PC-3 (cell line): ENCODE measurements at regions not wholly inside any gene's neighbourhood (a gene's known extent, or its start where the extent isn't known, plus 50 kb on each side); places are given as distances from the start of the nearest gene placed in this dataset.

Experiments
- ATAC-seq: fragments of 200-7000 bp; cut with Tn5 transposase; 2 replicates; pipeline ENCODE4 v1.9.1; 2020; ENCODE audit warnings: mild to moderate bottlenecking, moderate library complexity
- BruUV-seq: library from RNA; stranded (reverse); fragments of 400-500 nt; replicated peaks from 2 replicates; lab custom pipeline; 2021; lab: Mats Ljungman, UMichigan
- CTCF ChIA-PET: fragments of 300-600 bp; sonication (Branson Sonifier 250); formaldehyde crosslinking; loops from one replicate; lab custom pipeline; 2022; ENCODE audit warnings: antibody characterized with exemption; lab: Charles Lee
- POLR2A ChIA-PET: fragments of 300-600 bp; sonication (Branson Sonifier 250); formaldehyde crosslinking; loops from one replicate; lab custom pipeline; 2022; ENCODE audit warnings: antibody characterized with exemption; ENCODE audit not compliant: unreplicated experiment; lab: Charles Lee
- DNase-seq: peaks from one replicate; pipeline ENCODE4 v3.0.0-alpha.2; 2015
- H2AFZ ChIP-seq: fragments of 300-600 bp; sonication (generic); 2 replicates; pipeline ENCODE4 v1.6.0; 2016; ENCODE audit warnings: antibody characterized with exemption, low read length
- H3F3A ChIP-seq: fragments of 300-600 bp; sonication (generic); one replicate; pipeline ENCODE4 v1.6.0; 2017; ENCODE audit warnings: antibody characterized with exemption, low read length, control low read depth, mild to moderate bottlenecking; ENCODE audit not compliant: unreplicated experiment
- H3K27ac ChIP-seq: fragments of 300-600 bp; sonication (generic); 2 replicates; pipeline ENCODE4 v1.5.1; 2016; ENCODE audit warnings: mild to moderate bottlenecking, low read length
- H3K27me3 ChIP-seq: fragments of 300-600 bp; sonication (generic); 2 replicates; pipeline ENCODE4 v1.6.1; 2016; ENCODE audit warnings: low read length, mixed read lengths
- H3K36me3 ChIP-seq: fragments of 300-600 bp; sonication (generic); 2 replicates; pipeline ENCODE4 v1.6.1; 2016; ENCODE audit warnings: low read depth, mixed run types, low read length, mixed read lengths
- H3K4me1 ChIP-seq: fragments of 300-600 bp; sonication (generic); 2 replicates; pipeline ENCODE4 v1.5.1; 2016; ENCODE audit warnings: low read length; ENCODE audit not compliant: insufficient read depth
- H3K4me2 ChIP-seq: fragments of 300-600 bp; sonication (generic); 2 replicates; pipeline ENCODE4 v1.6.0; 2016; ENCODE audit warnings: low read length
- H3K4me3 ChIP-seq: fragments of 300-600 bp; sonication (generic); 2 replicates; pipeline ENCODE4 v1.5.1; 2016; ENCODE audit warnings: mild to moderate bottlenecking, low read length, mixed read lengths
- H3K79me2 ChIP-seq: fragments of 300-600 bp; sonication (generic); 2 replicates; pipeline ENCODE4 v1.6.1; 2017; ENCODE audit warnings: low read length, mixed read lengths
- H3K9ac ChIP-seq: fragments of 300-600 bp; sonication (generic); 2 replicates; pipeline ENCODE4 v1.6.0; 2016; ENCODE audit warnings: mild to moderate bottlenecking, low read length
- H3K9me2 ChIP-seq: fragments of 300-600 bp; sonication (generic); replicated peaks from 2 replicates; pipeline ENCODE4 v1.6.1; 2016; ENCODE audit warnings: mixed run types, low read length, mixed read lengths
- H3K9me3 ChIP-seq: fragments of 300-600 bp; sonication (generic); 2 replicates; pipeline ENCODE4 v1.6.1; 2016; ENCODE audit warnings: low read length, mixed read lengths
- H4K20me1 ChIP-seq: fragments of 300-600 bp; sonication (generic); 2 replicates; pipeline ENCODE4 v1.6.1; 2016; ENCODE audit warnings: low read length, mixed read lengths
- CTCF ChIP-seq: fragments of 300-600 bp; sonication (generic); conservative IDR thresholded peaks from 2 replicates; pipeline ENCODE4 v1.5.1; 2017; ENCODE audit warnings: antibody characterized with exemption, low read depth, mild to moderate bottlenecking, low read length
- EZH2 ChIP-seq: fragments of 300-600 bp; sonication (generic); IDR thresholded peaks from one replicate; pipeline ENCODE4 v1.6.1; 2017; ENCODE audit warnings: antibody characterized with exemption, mild to moderate bottlenecking, low read length; ENCODE audit not compliant: unreplicated experiment
- EZH2phosphoT487 ChIP-seq: fragments of 300-600 bp; sonication (generic); IDR thresholded peaks from 2 replicates; pipeline ENCODE4 v1.6.1; 2018; ENCODE audit warnings: mild to moderate bottlenecking, antibody characterized with exemption, low read length, borderline replicate concordance
- intact Hi-C: fragments of 100-400 bp; cut with micrococcal nuclease; formaldehyde crosslinking; loops from 2 replicates; pipeline ENCODE4 v1.9.0; 2023

GRCh38 chr13:99446242-99446641 is 55.0 kb upstream of the TM9SF2 start:
- Histone ChIP-seq H3K9me3 (no peaks in the 10 kb centered on the region), H3K9ac (no peak overlapping the region), H3K79me2 (no peaks in the 10 kb centered on the region), H3K27me3 (no peaks in the 10 kb centered on the region), H3K4me3 (no peak overlapping the region), H2AFZ (no peak overlapping the region), H3F3A (no peaks in the 10 kb centered on the region), H3K27ac (no peak overlapping the region), H3K4me2 (no peak overlapping the region), H3K4me1 (no peaks in the 10 kb centered on the region), H3K9me2 (no peaks in the 10 kb centered on the region), H3K36me3 (no peaks in the 10 kb centered on the region), H4K20me1 (no peaks in the 10 kb centered on the region)
- TF ChIP-seq EZH2 = no peak
- peak; percentile 40; the same call in 1 of the 2 replicates for TF ChIP-seq CTCF
- peak; percentile 2 for DNase-seq
- intact Hi-C loops = loop anchor here (10.0 kb wide), 1 partner anchor 169 kb away; no protein-coding TSS in a partner anchor
- ChIA-PET CTCF (no interaction called here), POLR2A (no interaction called here)
- no TSS peak for BruUV-seq
- ATAC-seq = no peak

GRCh38 chr13:99448546-99448945 is 52.7 kb upstream of the TM9SF2 start:
- no peaks in the 10 kb centered on the region for H3F3A ChIP-seq
- H3K9me2 ChIP-seq = no peaks in the 10 kb centered on the region
- H3K79me2 ChIP-seq = no peaks in the 10 kb centered on the region
- no peaks in the 10 kb centered on the region for H3K36me3 ChIP-seq
- no peak for ATAC-seq
- intact Hi-C loops = loop anchor here (10.0 kb wide), 1 partner anchor 166 kb away; no protein-coding TSS in a partner anchor
- no peak overlapping the region for H3K27ac ChIP-seq
- H3K4me1 ChIP-seq = peaks cover 12% of the 10 kb centered on the region
- H2AFZ ChIP-seq = no peak overlapping the region
- TF ChIP-seq EZH2phosphoT487 = no peak
- TF ChIP-seq CTCF = no peak
- TF ChIP-seq EZH2 = no peak
- H3K4me3 ChIP-seq = no peak overlapping the region
- H3K4me2 ChIP-seq = no peak overlapping the region
- no peaks in the 10 kb centered on the region for H4K20me1 ChIP-seq
- no peak overlapping the region for H3K9ac ChIP-seq
- CTCF ChIA-PET = no interaction called here
- BruUV-seq = no TSS peak
- H3K27me3 ChIP-seq = no peaks in the 10 kb centered on the region
- H3K9me3 ChIP-seq = no peaks in the 10 kb centered on the region
- POLR2A ChIA-PET = no interaction called here
- DNase-seq = no peak

- no peak for ATAC-seq
- H3K4me1 ChIP-seq = peaks cover 12% of the 10 kb centered on the region
- no peak overlapping the region for H3K4me3 ChIP-seq
- no peak overlapping the region for H3K27ac ChIP-seq
- BruUV-seq = no TSS peak
- TF ChIP-seq CTCF (no peak), EZH2phosphoT487 (no peak), EZH2 (no peak)
- H3K9me3 ChIP-seq = no peaks in the 10 kb centered on the region
- DNase-seq = no peak
- no peaks in the 10 kb centered on the region for H3K79me2 ChIP-seq
- CTCF ChIA-PET = no interaction called here
- intact Hi-C loops = no loop called here
- no peak overlapping the region for H3K9ac ChIP-seq
- no peak overlapping the region for H3K4me2 ChIP-seq
- no peaks in the 10 kb centered on the region for H3K9me2 ChIP-seq
- H3K27me3 ChIP-seq = no peaks in the 10 kb centered on the region
- H3K36me3 ChIP-seq = no peaks in the 10 kb centered on the region
- no peaks in the 10 kb centered on the region for H4K20me1 ChIP-seq
- POLR2A ChIA-PET = no interaction called here
- H2AFZ ChIP-seq = no peak overlapping the region
- no peaks in the 10 kb centered on the region for H3F3A ChIP-seq
Observed at GRCh38 chr13:99450416-99450815, 50.9 kb upstream of the TM9SF2 start.
